Stimulated activated naive CD8-positive, alpha-beta T cell treated with anti-CD3 and anti-CD28 coated beads, Interleukin-15, Interleukin-2, amounts not matched to agents 100 ng/mL and 50 ng/mL, for 24 hours (primary cell): ENCODE measurements at regions not wholly inside any gene's neighbourhood (a gene's known extent, or its start where the extent isn't known, plus 50 kb on each side); places are given as distances from the start of the nearest gene placed in this dataset.
"Not testable (repeated sequence)": the region's sequence is repeated elsewhere in the genome, so short reads cannot be mapped to it uniquely, and the experiment has no call there.

Source experiments
- H3K27ac Mint-ChIP-seq: one replicate; pipeline ENCODE4 v1.8.0; 2021; ENCODE audit warnings: mild to moderate bottlenecking, mixed read lengths
- H3K27me3 Mint-ChIP-seq: one replicate; pipeline ENCODE4 v1.8.0; 2021; ENCODE audit warnings: mixed read lengths
- H3K36me3 Mint-ChIP-seq: one replicate; pipeline ENCODE4 v1.8.0; 2021; ENCODE audit warnings: low read depth, mixed read lengths
- H3K4me1 Mint-ChIP-seq: one replicate; pipeline ENCODE4 v1.8.0; 2021; ENCODE audit warnings: low read depth, mixed read lengths
- H3K4me3 Mint-ChIP-seq: one replicate; pipeline ENCODE4 v1.8.0; 2021; ENCODE audit warnings: mild to moderate bottlenecking, mixed read lengths
- H3K9me3 Mint-ChIP-seq: one replicate; pipeline ENCODE4 v1.8.0; 2021; ENCODE audit warnings: mixed read lengths

- peaks cover 21% of the 10 kb centered on the region for H3K4me1 Mint-ChIP-seq
- H3K9me3 Mint-ChIP-seq = peaks cover 16% of the 10 kb centered on the region
- no peak overlapping the region for H3K27ac Mint-ChIP-seq
- H3K36me3 Mint-ChIP-seq = no peaks in the 10 kb centered on the region
- peak overlapping the region; percentile 11 for H3K4me3 Mint-ChIP-seq
- H3K27me3 Mint-ChIP-seq = peaks cover 1% of the 10 kb centered on the region
Observed at GRCh38 chr3:3296979-3297381, 117.5 kb upstream of the CRBN start.

GRCh38 chr3:3295586-3295985 lies 116.1 kb upstream of the CRBN start:
- no peak overlapping the region for H3K27ac Mint-ChIP-seq
- H3K4me1 Mint-ChIP-seq = peaks cover 21% of the 10 kb centered on the region
- no peak overlapping the region for H3K4me3 Mint-ChIP-seq
- peaks cover 3% of the 10 kb centered on the region for H3K27me3 Mint-ChIP-seq
- H3K36me3 Mint-ChIP-seq = no peaks in the 10 kb centered on the region
- peaks cover 16% of the 10 kb centered on the region for H3K9me3 Mint-ChIP-seq

- not testable (repeated sequence) for H3K4me3 Mint-ChIP-seq, H3K27me3 Mint-ChIP-seq, H3K36me3 Mint-ChIP-seq, H3K27ac Mint-ChIP-seq
- H3K4me1 Mint-ChIP-seq = peaks cover 12% of the 10 kb centered on the region
- peaks cover 16% of the 10 kb centered on the region for H3K9me3 Mint-ChIP-seq
Observed at GRCh38 chr3:3291756-3292283, 112.3 kb upstream of the CRBN start.

- Mint-ChIP-seq H3K27me3 (peaks cover 3% of the 10 kb centered on the region), H3K27ac (no peak overlapping the region), H3K4me1 (no peaks in the 10 kb centered on the region), H3K9me3 (no peaks in the 10 kb centered on the region), H3K4me3 (no peak overlapping the region), H3K36me3 (no peaks in the 10 kb centered on the region)
Observed at GRCh38 chr3:3288255-3288654, 108.8 kb upstream of the CRBN start.

GRCh38 chr3:3286014-3286413 lies 106.5 kb upstream of the CRBN start:
- Mint-ChIP-seq H3K36me3 (no peaks in the 10 kb centered on the region), H3K27ac (no peak overlapping the region), H3K27me3 (no peaks in the 10 kb centered on the region), H3K9me3 (no peaks in the 10 kb centered on the region), H3K4me1 (no peaks in the 10 kb centered on the region), H3K4me3 (no peak overlapping the region)

GRCh38 chr3:3281024-3281423 lies 101.5 kb upstream of the CRBN start:
- Mint-ChIP-seq H3K9me3 (no peaks in the 10 kb centered on the region), H3K27ac (no peak overlapping the region), H3K4me1 (peaks cover 3% of the 10 kb centered on the region), H3K4me3 (no peak overlapping the region), H3K27me3 (no peaks in the 10 kb centered on the region), H3K36me3 (no peaks in the 10 kb centered on the region)

GRCh38 chr3:3280396-3280795 lies 100.9 kb upstream of the CRBN start:
- H3K36me3 Mint-ChIP-seq = no peaks in the 10 kb centered on the region

GRCh38 chr3:3278073-3278472 lies 98.6 kb upstream of the CRBN start:
- Mint-ChIP-seq H3K36me3 (no peaks in the 10 kb centered on the region), H3K4me3 (no peak overlapping the region), H3K27ac (no peak overlapping the region), H3K9me3 (peaks cover 8% of the 10 kb centered on the region), H3K4me1 (peaks cover 3% of the 10 kb centered on the region), H3K27me3 (no peaks in the 10 kb centered on the region)

More at GRCh38 chr3:3280396-3280795, 100.9 kb upstream of the CRBN start:
- no peak overlapping the region for H3K4me3 Mint-ChIP-seq
- peaks cover 3% of the 10 kb centered on the region for H3K4me1 Mint-ChIP-seq
- no peaks in the 10 kb centered on the region for H3K27me3 Mint-ChIP-seq
- H3K27ac Mint-ChIP-seq = no peak overlapping the region
- no peaks in the 10 kb centered on the region for H3K9me3 Mint-ChIP-seq

GRCh38 chr3:3276630-3277029 lies 97.1 kb upstream of the CRBN start:
- Mint-ChIP-seq H3K9me3 (peaks cover 8% of the 10 kb centered on the region), H3K27me3 (no peaks in the 10 kb centered on the region), H3K4me1 (peaks cover 3% of the 10 kb centered on the region), H3K27ac (no peak overlapping the region), H3K36me3 (no peaks in the 10 kb centered on the region), H3K4me3 (no peak overlapping the region)

- Mint-ChIP-seq H3K4me1 (no peaks in the 10 kb centered on the region), H3K36me3 (no peaks in the 10 kb centered on the region), H3K4me3 (no peak overlapping the region), H3K9me3 (no peaks in the 10 kb centered on the region), H3K27me3 (peaks cover 8% of the 10 kb centered on the region), H3K27ac (no peak overlapping the region)
Observed at GRCh38 chr3:3264796-3265195, 85.3 kb upstream of the CRBN start.

- Mint-ChIP-seq H3K36me3 (no peaks in the 10 kb centered on the region), H3K9me3 (no peaks in the 10 kb centered on the region), H3K4me3 (no peak overlapping the region), H3K27me3 (peaks cover 5% of the 10 kb centered on the region), H3K4me1 (no peaks in the 10 kb centered on the region), H3K27ac (no peak overlapping the region)
Observed at GRCh38 chr3:3260870-3261269, 81.4 kb upstream of the CRBN start.

GRCh38 chr3:3259181-3259580 lies 79.7 kb upstream of the CRBN start:
- no peaks in the 10 kb centered on the region for H3K4me1 Mint-ChIP-seq
- no peak overlapping the region for H3K4me3 Mint-ChIP-seq
- H3K36me3 Mint-ChIP-seq = no peaks in the 10 kb centered on the region
- no peaks in the 10 kb centered on the region for H3K27me3 Mint-ChIP-seq
- H3K27ac Mint-ChIP-seq = no peak overlapping the region
- no peaks in the 10 kb centered on the region for H3K9me3 Mint-ChIP-seq

GRCh38 chr3:3258281-3258680 lies 78.8 kb upstream of the CRBN start:
- Mint-ChIP-seq H3K4me3 (no peak overlapping the region), H3K4me1 (no peaks in the 10 kb centered on the region), H3K27ac (no peak overlapping the region), H3K27me3 (no peaks in the 10 kb centered on the region), H3K36me3 (no peaks in the 10 kb centered on the region), H3K9me3 (peaks cover 5% of the 10 kb centered on the region)

GRCh38 chr3:3241596-3241995 lies 62.1 kb upstream of the CRBN start:
- H3K4me1 Mint-ChIP-seq = no peaks in the 10 kb centered on the region
- H3K27ac Mint-ChIP-seq = no peak overlapping the region
- H3K4me3 Mint-ChIP-seq = no peak overlapping the region
- no peaks in the 10 kb centered on the region for H3K9me3 Mint-ChIP-seq
- no peaks in the 10 kb centered on the region for H3K36me3 Mint-ChIP-seq
- H3K27me3 Mint-ChIP-seq = peaks cover 4% of the 10 kb centered on the region

- Mint-ChIP-seq H3K27ac (no peak overlapping the region), H3K36me3 (no peaks in the 10 kb centered on the region), H3K9me3 (no peaks in the 10 kb centered on the region), H3K4me1 (no peaks in the 10 kb centered on the region), H3K27me3 (peaks cover 4% of the 10 kb centered on the region), H3K4me3 (no peak overlapping the region)
Observed at GRCh38 chr3:3240986-3241385, 61.5 kb upstream of the CRBN start.

- Mint-ChIP-seq H3K36me3 (no peaks in the 10 kb centered on the region), H3K27me3 (no peaks in the 10 kb centered on the region), H3K4me1 (no peaks in the 10 kb centered on the region), H3K27ac (no peak overlapping the region), H3K9me3 (no peaks in the 10 kb centered on the region), H3K4me3 (no peak overlapping the region)
Observed at GRCh38 chr3:3237979-3238378, 58.5 kb upstream of the CRBN start.
